GM23338 (cell line): ENCODE measurements at regions not wholly inside any gene's neighbourhood (a gene's known extent, or its start where the extent isn't known, plus 50 kb on each side); places are given as distances from the start of the nearest gene placed in this dataset.

Experiments
- ATAC-seq: fragments of 200-7000 bp; cut with Tn5 transposase; 3 replicates; pipeline ENCODE4 v1.9.1; 2020
- DNase-seq: peaks from one replicate; pipeline ENCODE4 v3.0.0-alpha.2; 2015; ENCODE audit warnings: low spot score
- H2AFZ ChIP-seq: fragments of 200-600 bp; sonication (generic); 2 replicates; pipeline ENCODE4 v1.8.0; 2016; ENCODE audit warnings: antibody characterized with exemption, mild to moderate bottlenecking, moderate library complexity
- H3F3A ChIP-seq: fragments of 200-600 bp; sonication (generic); replicated peaks from 2 replicates; pipeline ENCODE4 v1.8.0; 2017; ENCODE audit warnings: antibody characterized with exemption, mixed run types, low read depth
- H3K27ac ChIP-seq: fragments of 200-600 bp; sonication (generic); 2 replicates; pipeline ENCODE4 v1.6.1; 2016; ENCODE audit warnings: low read depth
- H3K27me3 ChIP-seq: fragments of 200-600 bp; sonication (generic); 2 replicates; pipeline ENCODE4 v1.8.0; 2016; ENCODE audit warnings: mild to moderate bottlenecking, mixed run types, moderate library complexity; ENCODE audit not compliant: insufficient read depth
- H3K36me3 ChIP-seq: fragments of 200-600 bp; sonication (generic); 2 replicates; pipeline ENCODE4 v1.8.0; 2016; ENCODE audit warnings: mild to moderate bottlenecking; ENCODE audit not compliant: insufficient read depth
- H3K4me1 ChIP-seq: fragments of 200-600 bp; sonication (generic); 2 replicates; pipeline ENCODE4 v1.8.0; 2016; ENCODE audit warnings: mild to moderate bottlenecking, moderate library complexity; ENCODE audit not compliant: insufficient read depth
- H3K4me2 ChIP-seq: fragments of 200-600 bp; sonication (generic); 2 replicates; pipeline ENCODE4 v1.7.1; 2017; ENCODE audit warnings: mixed run types
- H3K4me3 ChIP-seq: fragments of 200-600 bp; sonication (generic); 2 replicates; pipeline ENCODE4 v1.6.1; 2016; ENCODE audit warnings: mixed run types
- H3K79me2 ChIP-seq: fragments of 200-600 bp; sonication (generic); replicated peaks from 2 replicates; pipeline ENCODE4 v1.8.0; 2017; ENCODE audit warnings: mild to moderate bottlenecking; ENCODE audit not compliant: insufficient read depth
- H3K9me2 ChIP-seq: fragments of 200-600 bp; sonication (generic); 2 replicates; pipeline ENCODE4 v1.8.0; 2017; ENCODE audit not compliant: insufficient read depth
- H4K20me1 ChIP-seq: fragments of 200-600 bp; sonication (generic); replicated peaks from 2 replicates; pipeline ENCODE4 v1.8.0; 2017; ENCODE audit warnings: mild to moderate bottlenecking; ENCODE audit not compliant: insufficient read depth
- H3K27ac Mint-ChIP-seq: 2 replicates; pipeline ENCODE4 v1.8.0; 2020; ENCODE audit warnings: inconsistent platforms, mild to moderate bottlenecking, moderate library complexity, mixed read lengths
- H3K27me3 Mint-ChIP-seq: 3 replicates; pipeline ENCODE4 v1.8.0; 2022; ENCODE audit warnings: low read depth, mild to moderate bottlenecking, moderate library complexity, mixed read lengths, inconsistent platforms; ENCODE audit not compliant: insufficient read depth, poor library complexity
- H3K36me3 Mint-ChIP-seq: 3 replicates; pipeline ENCODE4 v1.8.0; 2021; ENCODE audit warnings: low read depth, mild to moderate bottlenecking, inconsistent platforms, moderate library complexity, mixed read lengths
- H3K4me1 Mint-ChIP-seq: 3 replicates; pipeline ENCODE4 v1.8.0; 2020; ENCODE audit warnings: mild to moderate bottlenecking, inconsistent platforms, mixed read lengths
- H3K4me3 Mint-ChIP-seq: 3 replicates; pipeline ENCODE4 v1.8.0; 2021; ENCODE audit warnings: moderate library complexity, mild to moderate bottlenecking, inconsistent platforms, mixed read lengths
- H3K9me3 Mint-ChIP-seq: 3 replicates; pipeline ENCODE4 v1.8.0; 2020; ENCODE audit warnings: moderate library complexity, mild to moderate bottlenecking, inconsistent platforms, mixed read lengths
- CREB1 ChIP-seq: fragments of 250-450 bp; sonication (Bioruptor Pico); IDR thresholded peaks from 2 replicates; pipeline ENCODE4 v1.5.0; 2020; ENCODE audit warnings: low read depth, mild to moderate bottlenecking, moderate library complexity
- CTCF ChIP-seq, 2 experiments: fragments of 200-600 bp in 1 of 2; sonication (generic) in 1 of 2; conservative IDR thresholded peaks; 2 replicates each; pipeline versions ENCODE4 v1.5.1 to v1.6.1; 2016 to 2017; ENCODE audit warnings: antibody characterized with exemption in 2 of 2, low read depth in 2 of 2, mild to moderate bottlenecking in 2 of 2, moderate library complexity in 1 of 2
- ETS1 ChIP-seq: IDR thresholded peaks from 2 replicates; pipeline ENCODE4 v1.6.1; 2016; ENCODE audit warnings: antibody characterized with exemption
- EZH2 ChIP-seq: fragments of 200-600 bp; sonication (generic); IDR thresholded peaks from one replicate; pipeline ENCODE4 v1.8.0; 2017; ENCODE audit warnings: antibody characterized with exemption, mild to moderate bottlenecking, low read depth; ENCODE audit not compliant: unreplicated experiment
- EZH2phosphoT487 ChIP-seq: fragments of 200-600 bp; sonication (generic); IDR thresholded peaks from one replicate; pipeline ENCODE4 v1.8.1; 2018; ENCODE audit warnings: antibody characterized with exemption; ENCODE audit not compliant: unreplicated experiment
- JUNB ChIP-seq: IDR thresholded peaks from one replicate; pipeline ENCODE4 v1.6.1; 2016; ENCODE audit warnings: antibody characterized with exemption; ENCODE audit not compliant: unreplicated experiment
- REST ChIP-seq: IDR thresholded peaks from one replicate; pipeline ENCODE4 v1.6.1; 2018; ENCODE audit warnings: antibody characterized with exemption; ENCODE audit not compliant: unreplicated experiment
- ZNF114 ChIP-seq: fragments of 250-450 bp; sonication (Bioruptor Pico); IDR thresholded peaks from 2 replicates; pipeline ENCODE4 v1.5.0; 2020; ENCODE audit warnings: mild to moderate bottlenecking, moderate library complexity
- ZNF331 ChIP-seq: fragments of 250-450 bp; sonication (Bioruptor Pico); IDR thresholded peaks from 2 replicates; pipeline ENCODE4 v1.5.0; 2020; ENCODE audit warnings: low read depth, mild to moderate bottlenecking, moderate library complexity
- ZNF462 ChIP-seq: fragments of 250-450 bp; sonication (Bioruptor Pico); IDR thresholded peaks from 2 replicates; pipeline ENCODE4 v1.5.0; 2020; ENCODE audit warnings: mild to moderate bottlenecking, moderate library complexity

- no peak for TF ChIP-seq ZNF462 (CRISPR knock-in tag)
- TF ChIP-seq JUNB = no peak
- TF ChIP-seq ZNF331 (CRISPR knock-in tag) = no peak
- no peak for TF ChIP-seq EZH2
- no peak for TF ChIP-seq ETS1
- no peak for TF ChIP-seq ZNF114
Observed at GRCh38 chr10:118930614-118931013, 98.9 kb upstream of the NANOS1 start (continued).

- Histone ChIP-seq H3K4me1 (no peaks in the 10 kb centered on the region), H3K36me3 (0 out of 2 replicates have a peak, but pooled peaks cover 4% of the 10 kb centered on the region), H3F3A (no peaks in the 10 kb centered on the region), H4K20me1 (no peaks in the 10 kb centered on the region), H3K27me3 (no peaks in the 10 kb centered on the region), H3K27ac (no peak overlapping the region), H2AFZ (no peak overlapping the region), H3K4me2 (no peak overlapping the region), H3K79me2 (no peaks in the 10 kb centered on the region), H3K9me2 (no peaks in the 10 kb centered on the region), H3K4me3 (no peak overlapping the region)
- no peaks in the 10 kb centered on the region for H3K4me1 Mint-ChIP-seq
- TF ChIP-seq ZNF114 = no peak
- TF ChIP-seq CREB1 = no peak
- no peak for TF ChIP-seq REST
- no peak for TF ChIP-seq CTCF (conservative IDR thresholded peaks at IDR 0.05; ENCODE audit: low read depth in 2 of 2)
- TF ChIP-seq ETS1 = no peak
- TF ChIP-seq EZH2phosphoT487 = no peak
- TF ChIP-seq ZNF331 (CRISPR knock-in tag) = no peak
- no peak for TF ChIP-seq JUNB
- no peak overlapping the region for H3K27ac Mint-ChIP-seq
- H3K9me3 Mint-ChIP-seq = peaks cover 22% of the 10 kb centered on the region; the same call in 2 of the 3 replicates
- ATAC-seq (no peak), DNase-seq (no peak)
- no peak overlapping the region for H3K4me3 Mint-ChIP-seq
- H3K27me3 Mint-ChIP-seq = no peaks in the 10 kb centered on the region
- peaks cover 4% of the 10 kb centered on the region; the same call in 1 of the 3 replicates for H3K36me3 Mint-ChIP-seq
Observed at GRCh38 chr10:118931436-118931835, 98.1 kb upstream of the NANOS1 start.
